ENCODE measurements at regions not wholly inside any gene's neighbourhood (a gene's known extent, or its start where the extent isn't known, plus 50 kb on each side); places are given as distances from the start of the nearest gene placed in this dataset.

DNA sequence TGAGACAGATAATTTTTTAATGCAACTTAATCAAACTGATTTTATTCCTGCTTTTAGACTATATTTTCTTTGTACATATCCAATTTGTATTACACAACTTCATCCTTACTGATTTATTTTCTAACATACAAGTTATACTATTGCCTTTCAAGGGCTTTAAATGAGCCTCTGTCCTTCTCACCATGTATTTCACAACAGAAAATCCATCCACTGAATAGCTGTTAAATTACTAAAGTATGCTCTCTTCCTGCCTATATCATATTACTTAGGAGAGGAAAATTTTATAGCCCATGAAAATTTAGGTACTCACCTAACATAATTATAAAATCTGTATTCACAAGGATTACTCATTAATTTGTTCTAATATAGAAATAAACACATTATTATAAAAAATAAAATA lies 528.6 kb downstream of the ANKRD50 start:
- TF ChIP-seq POLR2A (IDR thresholded peaks at IDR 0.05) (no peak), POLR2AphosphoS5 (IDR thresholded peaks at IDR 0.05) (no peak)
- TF ChIP-seq, protein P1, sequence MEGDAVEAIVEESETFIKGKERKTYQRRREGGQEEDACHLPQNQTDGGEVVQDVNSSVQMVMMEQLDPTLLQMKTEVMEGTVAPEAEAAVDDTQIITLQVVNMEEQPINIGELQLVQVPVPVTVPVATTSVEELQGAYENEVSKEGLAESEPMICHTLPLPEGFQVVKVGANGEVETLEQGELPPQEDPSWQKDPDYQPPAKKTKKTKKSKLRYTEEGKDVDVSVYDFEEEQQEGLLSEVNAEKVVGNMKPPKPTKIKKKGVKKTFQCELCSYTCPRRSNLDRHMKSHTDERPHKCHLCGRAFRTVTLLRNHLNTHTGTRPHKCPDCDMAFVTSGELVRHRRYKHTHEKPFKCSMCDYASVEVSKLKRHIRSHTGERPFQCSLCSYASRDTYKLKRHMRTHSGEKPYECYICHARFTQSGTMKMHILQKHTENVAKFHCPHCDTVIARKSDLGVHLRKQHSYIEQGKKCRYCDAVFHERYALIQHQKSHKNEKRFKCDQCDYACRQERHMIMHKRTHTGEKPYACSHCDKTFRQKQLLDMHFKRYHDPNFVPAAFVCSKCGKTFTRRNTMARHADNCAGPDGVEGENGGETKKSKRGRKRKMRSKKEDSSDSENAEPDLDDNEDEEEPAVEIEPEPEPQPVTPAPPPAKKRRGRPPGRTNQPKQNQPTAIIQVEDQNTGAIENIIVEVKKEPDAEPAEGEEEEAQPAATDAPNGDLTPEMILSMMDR (IDR thresholded peaks at IDR 0.05 in 8 of 11, conservative IDR thresholded peaks at IDR 0.05 in 3 of 11) = no peak
- H3K4me1 ChIP-seq = no peaks in the 10 kb centered on the region
- H3K9me3 ChIP-seq = no peaks in the 10 kb centered on the region
- H3K27me3 ChIP-seq (replicated peaks in 1 of 7) = no peaks in the 10 kb centered on the region
- intact Hi-C loops (cut with DNase I; ENCODE audit: low total_unique reads) = no loop called here
- no peak for DNase-seq
- no peak overlapping the region for H3K4me3 ChIP-seq
- no peaks in the 10 kb centered on the region for H3K36me3 ChIP-seq
- no peak overlapping the region for H3K27ac ChIP-seq

- intact Hi-C loops (cut with DNase I; ENCODE audit: low total_unique reads) = no loop called here
- no peaks in the 10 kb centered on the region for H3K4me1 ChIP-seq
- DNase-seq = no peak
- H3K4me3 ChIP-seq = no peak overlapping the region
- H3K36me3 ChIP-seq = no peaks in the 10 kb centered on the region
- 79 to 95% (median 85%) methylated on average over 1 of the region's 1 CpG for WGBS, 5 donors
- H3K9me3 ChIP-seq = no peaks in the 10 kb centered on the region
- no peaks in the 10 kb centered on the region for H3K27me3 ChIP-seq (replicated peaks in 1 of 7)
- TF ChIP-seq, protein P1 (IDR thresholded peaks at IDR 0.05 in 8 of 11, conservative IDR thresholded peaks at IDR 0.05 in 3 of 11) = no peak
- TF ChIP-seq POLR2AphosphoS5 (IDR thresholded peaks at IDR 0.05) (no peak), POLR2A (IDR thresholded peaks at IDR 0.05) (no peak)
- no peak overlapping the region for H3K27ac ChIP-seq
These were observed 527.7 kb downstream of the ANKRD50 start for GRCh38 chr4:124184792-124185191.

GRCh38 chr4:124188595-124188994 lies 523.9 kb downstream of the ANKRD50 start:
- no peak overlapping the region for H3K4me3 ChIP-seq
- peaks cover 0 to 27% (median 21%) of the 10 kb centered on the region in 8 donors for H3K9me3 ChIP-seq
- no peak for DNase-seq
- H3K36me3 ChIP-seq = no peaks in the 10 kb centered on the region
- intact Hi-C loops (cut with DNase I; ENCODE audit: low total_unique reads) = no loop called here
- WGBS, 5 donors = 76 to 91% (median 88%) methylated on average over 2 of the region's 2 CpGs
- H3K27ac ChIP-seq = no peak overlapping the region
- no peaks in the 10 kb centered on the region for H3K27me3 ChIP-seq (replicated peaks in 1 of 7)
- no peaks in the 10 kb centered on the region for H3K4me1 ChIP-seq
- TF ChIP-seq, protein P1 (IDR thresholded peaks at IDR 0.05 in 8 of 11, conservative IDR thresholded peaks at IDR 0.05 in 3 of 11) = no peak
- TF ChIP-seq POLR2A (IDR thresholded peaks at IDR 0.05) (no peak), POLR2AphosphoS5 (IDR thresholded peaks at IDR 0.05) (no peak)

- no peak for DNase-seq
- Histone ChIP-seq H3K9me3 (peaks cover 0 to 36% (median 30%) of the 10 kb centered on the region in 8 donors), H3K4me3 (no peak overlapping the region), H3K4me1 (no peaks in the 10 kb centered on the region), H3K27me3 (replicated peaks in 1 of 7) (no peaks in the 10 kb centered on the region), H3K36me3 (no peaks in the 10 kb centered on the region), H3K27ac (no peak overlapping the region)
- 52 to 79% (median 68%) methylated on average over 1 of the region's 1 CpG for WGBS, 5 donors
- intact Hi-C loops (cut with DNase I; ENCODE audit: low total_unique reads) = no loop called here
- no peak for TF ChIP-seq POLR2A (IDR thresholded peaks at IDR 0.05)
- TF ChIP-seq, protein P1 (IDR thresholded peaks at IDR 0.05 in 8 of 11, conservative IDR thresholded peaks at IDR 0.05 in 3 of 11) = no peak
- no peak for TF ChIP-seq POLR2AphosphoS5 (IDR thresholded peaks at IDR 0.05)
These were observed 523.0 kb downstream of the ANKRD50 start for GRCh38 chr4:124189545-124189944.
